Stimulated activated CD4-positive, alpha-beta T cell treated with anti-CD3 and anti-CD28 coated beads, TNF-alpha, amount 100 ng/mL, for 4 hours (primary cell): ENCODE measurements at regions not wholly inside any gene's neighbourhood (a gene's known extent, or its start where the extent isn't known, plus 50 kb on each side); places are given as distances from the start of the nearest gene placed in this dataset.
"Not testable (repeated sequence)": the region's sequence is repeated elsewhere in the genome, so short reads cannot be mapped to it uniquely, and the experiment has no call there.

Experiments used
- DNase-seq, 3 experiments: peaks; one replicate each; pipeline ENCODE4 v3.0.0-alpha.2; 2020; ENCODE audit warnings: low read depth in 3 of 3

DNA sequence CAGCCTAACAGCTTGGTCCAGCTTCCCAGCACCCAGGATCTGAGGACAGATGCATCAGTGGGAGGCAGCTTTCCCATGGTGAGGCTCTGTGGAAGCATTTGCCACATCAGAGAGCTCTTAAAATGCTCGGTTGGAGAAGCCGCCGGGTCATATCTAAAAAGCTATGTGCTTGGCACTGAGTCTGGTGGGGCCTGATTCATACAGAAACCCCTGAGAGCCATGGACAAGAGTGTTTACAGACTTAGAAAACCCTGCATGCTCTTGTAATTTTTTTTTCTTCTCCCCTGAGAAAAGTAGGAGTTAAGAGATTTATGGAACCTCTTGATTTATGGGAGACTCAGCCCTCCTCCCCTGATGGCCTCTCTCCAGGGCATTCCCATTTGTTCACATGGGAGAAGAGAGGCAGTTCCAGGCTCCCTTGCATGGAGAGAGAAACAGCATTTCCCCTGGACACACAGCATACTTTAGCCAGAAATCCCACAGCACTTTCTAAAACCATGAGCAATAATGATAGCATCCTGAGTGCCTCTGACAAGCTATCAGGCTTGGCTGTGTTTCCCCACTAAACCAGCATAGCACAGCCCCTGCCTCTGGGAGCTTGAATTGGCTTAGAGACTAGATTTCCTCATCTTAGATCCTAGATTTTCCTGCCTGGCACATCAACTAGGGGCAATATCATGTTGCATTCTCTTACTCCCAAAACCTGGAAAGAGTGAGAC lies 322.1 kb upstream of the AUTS2 start:
- no peak for DNase-seq

DNA sequence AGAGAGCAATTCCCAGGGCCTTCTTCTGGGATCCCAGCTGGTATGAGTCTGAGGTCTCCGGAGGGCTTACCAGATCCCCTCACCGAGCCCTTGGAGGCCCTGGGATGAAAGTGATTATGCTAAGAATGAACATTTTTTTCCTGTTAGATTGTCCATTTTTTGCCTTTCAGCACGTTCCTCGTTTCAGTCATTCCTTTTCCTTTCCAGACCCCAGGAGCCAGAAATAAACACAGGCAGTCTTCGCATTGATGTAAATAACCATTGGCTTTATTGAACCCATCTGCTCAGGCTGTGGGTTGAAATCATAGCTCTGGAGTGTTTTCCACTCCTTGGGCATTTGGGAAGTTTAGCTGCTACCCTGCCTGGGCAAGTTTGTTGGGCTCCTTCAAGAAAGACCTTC lies 320.9 kb upstream of the AUTS2 start:
- no peak for DNase-seq

DNA sequence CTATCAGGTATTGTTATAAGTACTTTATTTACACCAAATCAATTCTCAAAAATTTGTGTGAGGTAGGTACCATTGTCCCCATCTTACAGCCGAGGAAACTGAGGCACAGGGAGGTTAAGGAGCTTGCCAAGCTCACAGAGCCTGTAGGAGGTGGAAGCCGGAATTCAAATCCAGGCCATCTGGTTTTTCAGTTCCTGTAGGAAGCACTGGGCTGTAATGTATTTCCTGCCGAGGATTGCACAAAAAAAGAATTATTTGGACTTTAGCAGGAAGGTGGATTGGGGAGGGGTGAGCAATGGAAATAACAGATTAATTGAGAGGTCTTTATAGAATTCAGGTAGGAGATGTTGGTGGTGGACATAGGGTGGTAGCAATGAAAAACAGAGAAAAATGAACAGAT lies 315.3 kb upstream of the AUTS2 start:
- DNase-seq, result no peak

DNA sequence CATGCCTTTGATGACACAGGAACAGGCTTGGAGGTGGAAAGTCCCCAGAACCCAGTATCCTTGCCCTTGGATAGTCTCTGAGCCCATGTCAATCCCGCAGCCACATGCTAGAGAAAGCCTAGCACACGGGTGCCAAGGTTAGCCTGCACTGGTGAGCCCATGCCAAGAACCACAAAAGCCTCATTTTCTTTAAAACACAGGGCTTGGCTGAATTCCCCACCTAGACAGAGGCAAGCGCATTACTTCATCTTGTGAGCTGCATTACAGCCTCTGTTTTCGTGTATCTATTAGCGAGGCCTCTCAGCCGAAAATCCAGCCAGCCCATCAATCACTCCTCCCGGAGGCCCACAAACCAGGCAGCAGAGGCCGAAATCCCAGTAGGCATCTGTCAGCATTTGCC lies 314.9 kb upstream of the AUTS2 start:
- no peak for DNase-seq

DNA sequence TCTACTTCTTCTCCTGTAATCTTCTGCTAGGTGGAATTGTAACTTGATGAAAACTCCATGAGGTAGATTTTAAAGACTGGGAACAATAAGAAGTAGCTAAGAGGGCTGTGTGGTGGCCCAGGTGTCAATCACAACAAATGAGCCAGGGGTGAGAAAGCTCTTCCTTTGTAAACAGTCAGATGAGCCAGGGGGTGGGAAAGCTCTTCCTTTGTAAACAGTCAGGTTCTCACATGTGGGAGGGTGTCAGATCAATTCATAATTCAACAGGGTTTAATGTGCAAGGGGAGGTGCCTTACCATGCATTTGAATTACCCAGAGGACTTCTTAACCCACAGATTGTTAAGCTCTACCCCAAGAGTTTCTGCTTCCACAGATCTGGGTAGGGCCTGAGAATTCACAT lies 312.4 kb upstream of the AUTS2 start:
- no peak for DNase-seq

DNA sequence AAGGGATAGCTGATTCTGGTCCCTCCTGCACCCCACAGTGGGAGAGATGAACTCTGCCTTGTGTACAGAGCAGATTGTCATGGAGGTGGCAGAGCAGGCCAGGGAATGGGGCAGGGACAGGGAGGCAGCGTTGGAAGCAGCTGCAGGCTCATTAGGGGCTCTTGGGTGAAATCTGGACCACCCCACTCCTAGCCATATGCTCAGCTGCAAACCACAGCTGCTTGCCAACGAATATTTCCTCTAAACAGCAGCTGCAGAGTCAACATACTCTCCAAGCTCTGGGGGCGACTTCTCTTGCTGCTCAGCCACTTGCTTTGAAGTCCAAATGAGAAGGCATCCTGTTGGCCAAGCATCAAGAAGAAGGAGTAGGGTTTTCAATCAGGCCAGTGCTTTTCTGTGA lies 302.3 kb upstream of the AUTS2 start:
- no peak for DNase-seq

DNA sequence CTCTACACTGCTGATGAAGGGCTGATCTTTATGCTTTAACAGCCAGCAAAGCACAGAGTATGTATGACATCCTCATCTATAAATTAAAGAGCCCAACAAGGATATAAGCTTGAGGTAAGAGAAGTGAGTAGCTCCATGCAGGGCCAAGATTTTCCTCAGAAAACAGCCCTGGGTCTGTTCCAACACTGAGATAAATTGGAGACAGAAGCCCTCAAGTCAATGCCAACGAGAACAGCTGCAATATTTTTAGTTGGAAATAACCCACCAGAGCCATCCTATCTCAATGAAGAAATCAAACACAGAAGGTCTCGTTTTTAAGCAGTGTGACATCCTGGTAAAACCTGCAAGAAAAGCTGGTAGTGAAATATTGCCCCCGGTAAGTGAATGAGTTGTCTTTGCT lies 297.0 kb upstream of the AUTS2 start:
- DNase-seq, result no peak

DNA sequence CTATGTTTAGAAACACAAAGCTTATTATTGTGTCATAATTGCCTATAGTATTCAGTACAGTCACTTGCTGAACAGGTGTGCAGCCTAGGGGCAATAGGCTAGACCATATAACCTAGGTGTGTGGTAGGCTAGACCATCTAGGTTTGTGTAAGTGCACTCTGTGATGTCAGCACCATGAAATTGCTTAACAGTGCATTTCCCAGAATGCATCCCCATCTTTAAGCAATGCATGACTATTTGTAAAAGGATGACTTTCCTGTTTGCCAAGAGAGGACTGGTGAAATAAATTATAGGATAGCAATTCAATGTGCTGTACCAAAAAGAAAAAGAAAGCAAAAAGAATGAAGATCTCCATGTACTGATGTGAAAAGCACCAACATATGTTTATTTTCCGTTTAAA lies 288.7 kb upstream of the AUTS2 start:
- no peak for DNase-seq

DNA sequence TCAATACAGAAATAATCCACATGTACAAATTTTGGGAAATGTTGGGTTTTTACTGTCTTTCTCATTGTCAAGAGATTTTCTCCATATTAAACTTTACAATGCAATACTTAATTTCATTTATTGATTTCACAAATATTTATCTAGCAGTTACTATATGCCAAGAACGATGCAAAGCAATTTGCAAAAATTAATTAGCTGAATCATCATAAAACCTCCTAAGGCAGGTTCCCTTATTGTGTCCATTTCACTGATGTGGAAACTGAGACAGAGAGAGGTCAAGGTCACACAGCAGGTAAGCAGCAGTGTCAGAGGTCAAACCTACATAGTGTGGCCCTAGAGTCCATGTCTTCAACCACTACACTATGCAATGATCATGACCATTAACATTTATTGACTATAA lies 286.8 kb upstream of the AUTS2 start:
- no peak for DNase-seq

DNA sequence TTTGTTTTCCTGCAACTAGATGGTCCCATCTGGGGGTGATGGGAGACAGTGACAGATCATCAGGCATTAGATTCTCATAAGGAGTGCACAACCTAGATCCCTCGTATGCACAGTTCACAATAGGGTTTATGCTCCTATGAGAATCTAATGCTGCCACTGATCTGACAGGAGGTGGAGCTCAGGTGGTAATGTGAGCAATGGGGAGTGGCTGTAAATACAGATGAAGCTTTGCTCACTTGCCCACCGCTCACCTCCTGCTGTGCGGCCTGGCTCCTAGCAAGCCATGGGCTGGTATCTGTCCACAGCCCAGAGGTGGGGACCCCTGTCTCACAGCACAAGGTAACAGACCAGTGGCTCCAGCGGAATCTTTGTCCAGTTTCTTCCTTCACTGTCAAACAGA lies 284.4 kb upstream of the AUTS2 start:
- DNase-seq, result not testable (repeated sequence)

DNA sequence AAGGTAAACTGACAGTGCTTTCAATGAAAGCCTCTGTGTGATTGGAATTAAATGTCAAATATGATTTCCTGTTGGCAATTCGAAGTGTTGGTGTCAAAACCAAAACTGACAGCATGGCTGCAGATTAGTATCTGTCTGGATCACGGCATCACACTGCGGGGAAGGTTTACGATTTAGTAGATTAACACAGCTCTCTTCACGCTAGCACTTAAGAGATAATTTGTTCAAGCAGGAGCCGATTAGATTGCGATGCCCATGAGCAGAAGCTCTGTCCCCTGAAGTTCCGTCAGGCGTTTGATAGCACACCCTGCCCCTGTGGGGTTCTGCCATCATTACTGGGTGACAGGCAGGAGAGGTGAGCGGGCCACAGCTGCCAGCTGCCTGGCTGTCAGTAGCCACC lies 279.5 kb upstream of the AUTS2 start:
- no peak for DNase-seq

DNA sequence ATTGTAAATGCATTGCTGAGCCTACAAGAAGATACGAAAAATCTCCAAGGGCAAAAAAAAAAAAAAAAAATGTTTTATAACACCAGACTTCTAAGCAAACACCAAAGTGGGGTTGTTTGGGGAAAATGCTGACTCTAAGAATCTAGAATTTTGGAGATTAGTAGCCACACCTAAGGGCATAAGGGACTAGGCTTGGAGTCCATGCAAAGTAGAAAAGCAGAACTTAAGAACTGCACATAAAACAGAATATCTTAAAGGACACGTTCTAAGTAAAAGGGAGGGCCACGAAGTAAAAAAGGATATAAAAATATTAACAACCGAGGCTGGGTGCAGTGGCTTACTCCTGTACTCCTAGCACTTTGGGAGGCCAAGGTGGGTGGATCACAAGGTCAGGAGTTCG lies 269.8 kb upstream of the AUTS2 start:
- no peak for DNase-seq

DNA sequence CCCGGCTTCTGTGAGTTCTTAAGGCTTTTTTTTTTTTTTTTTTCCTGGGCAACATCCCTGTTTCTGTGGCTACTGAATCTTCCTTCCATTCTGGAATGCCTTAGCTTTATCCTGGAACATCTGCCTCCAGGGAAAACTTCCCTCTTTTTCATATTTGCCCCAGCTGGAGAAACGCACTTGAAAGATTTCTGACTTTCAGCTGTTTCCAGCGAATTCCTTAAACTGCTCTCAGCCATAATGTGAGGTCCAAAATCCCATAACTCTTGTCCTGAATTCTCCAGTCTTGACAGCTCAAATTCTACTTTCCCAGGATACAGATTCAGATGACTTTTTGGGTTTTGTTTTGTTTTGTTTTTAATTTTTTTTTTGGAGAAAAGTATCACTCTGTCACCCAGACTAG lies 263.6 kb upstream of the AUTS2 start:
- no peak for DNase-seq

DNA sequence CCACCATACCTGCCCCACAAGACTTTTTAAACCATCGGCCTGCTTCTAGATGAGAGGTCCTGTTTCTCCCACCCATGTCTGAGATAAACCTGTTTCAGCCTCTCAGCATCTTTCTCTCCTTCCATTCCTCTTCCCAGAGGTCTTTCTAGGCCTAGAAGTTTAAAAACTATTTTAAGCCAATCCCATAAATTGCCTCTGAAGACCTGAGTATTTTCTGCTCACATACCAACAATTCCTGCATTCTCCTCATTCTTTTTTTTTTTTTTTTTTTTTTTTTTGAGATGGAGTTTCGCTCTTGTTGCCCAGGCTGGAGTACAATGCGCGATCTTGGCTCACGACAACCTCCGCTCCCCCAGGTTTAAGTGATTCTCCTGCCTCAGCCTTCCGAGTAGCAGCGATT lies 262.9 kb upstream of the AUTS2 start:
- DNase-seq, result no peak

DNA sequence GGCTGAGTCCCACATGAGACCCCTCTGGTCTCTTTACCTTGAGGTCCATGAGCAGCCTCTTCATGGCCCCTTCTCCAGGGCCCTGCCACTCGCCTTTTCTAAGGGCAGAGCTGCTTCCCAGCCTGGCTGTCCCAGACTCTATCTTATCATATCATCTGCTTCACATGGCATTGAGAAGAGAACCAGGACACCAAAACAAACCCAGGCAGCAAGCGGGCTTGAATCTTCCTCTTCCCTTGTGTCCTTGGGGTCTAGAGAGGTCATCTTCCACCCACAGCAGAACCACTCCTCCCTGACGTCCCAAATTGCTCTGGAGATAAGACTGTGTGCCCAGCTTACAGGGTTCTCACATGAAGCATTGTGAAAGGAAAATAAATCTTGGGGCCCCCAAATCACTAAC lies 261.3 kb upstream of the AUTS2 start:
- DNase-seq, result no peak

DNA sequence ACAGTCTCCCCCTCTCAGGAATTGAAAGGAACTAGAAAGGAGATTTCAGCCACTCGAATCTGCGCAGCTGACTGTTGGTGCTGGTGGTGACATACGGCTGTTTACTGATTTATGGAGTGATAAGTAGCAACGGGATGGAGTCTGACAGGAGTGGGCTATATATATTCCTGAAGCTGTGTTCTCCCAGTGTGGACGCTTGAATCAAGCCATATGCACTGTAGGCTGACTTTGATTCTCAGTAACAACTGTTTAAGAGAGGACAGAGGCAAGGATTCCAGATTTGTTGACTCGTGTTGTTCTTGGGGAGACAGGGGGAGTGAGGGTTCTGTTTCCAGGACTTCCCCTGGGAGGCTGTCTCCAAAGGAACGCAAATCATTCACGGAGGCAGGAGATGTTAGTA lies 260.1 kb upstream of the AUTS2 start:
- no peak for DNase-seq

DNA sequence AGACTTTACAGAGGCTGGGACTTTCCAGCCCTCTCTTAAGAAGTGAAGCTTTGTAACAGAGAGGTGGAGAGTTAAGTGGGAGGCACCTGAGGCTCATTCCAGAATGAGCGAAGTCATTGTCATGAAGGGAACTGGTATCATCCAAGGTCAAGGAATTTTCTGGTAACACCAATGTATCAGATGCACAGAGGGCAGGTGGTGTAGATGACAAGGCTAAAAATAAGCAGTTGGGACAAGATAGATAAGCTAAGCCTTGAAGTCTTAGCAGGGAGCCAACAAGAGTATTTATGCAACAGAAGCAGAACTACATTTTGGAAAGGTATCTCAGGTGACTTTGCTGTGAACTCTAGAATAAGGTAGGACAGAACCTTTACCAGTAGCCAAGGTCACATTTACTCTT lies 257.0 kb upstream of the AUTS2 start:
- DNase-seq, result no peak

DNA sequence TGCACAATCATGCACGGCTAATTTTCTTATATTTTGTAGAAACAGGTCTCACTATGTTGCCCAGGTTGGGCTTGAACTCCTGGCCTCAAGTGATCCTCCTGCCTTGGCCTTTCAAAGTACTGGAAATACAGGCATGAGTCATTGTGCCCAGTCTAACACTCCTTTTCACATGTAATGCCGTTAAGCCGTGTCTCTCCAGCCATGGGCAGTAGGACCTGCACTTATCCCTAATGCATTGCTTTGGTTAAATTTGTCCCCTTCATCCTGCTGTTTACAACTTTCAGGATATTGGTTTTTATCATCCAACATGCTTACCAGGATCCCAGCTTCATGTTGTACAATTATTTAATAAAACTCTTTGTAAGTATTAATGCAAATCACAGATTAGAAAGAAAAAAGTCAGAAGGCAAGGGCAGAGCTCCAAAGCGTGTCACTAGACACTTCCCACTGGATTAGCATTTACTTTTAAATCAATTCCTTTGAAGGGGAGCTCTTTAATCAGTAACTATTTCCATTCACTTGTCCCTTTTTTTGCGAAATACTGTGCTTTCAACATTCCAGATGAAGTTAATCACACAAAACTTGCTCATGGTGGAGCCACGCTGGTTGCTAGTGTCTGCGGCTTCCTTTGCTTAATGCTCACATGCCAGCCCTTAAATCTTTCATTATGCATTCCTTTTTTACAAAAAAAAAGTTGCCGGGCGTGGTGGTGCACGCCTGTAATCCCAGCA lies 256.0 kb upstream of the AUTS2 start:
- DNase-seq, result no peak

DNA sequence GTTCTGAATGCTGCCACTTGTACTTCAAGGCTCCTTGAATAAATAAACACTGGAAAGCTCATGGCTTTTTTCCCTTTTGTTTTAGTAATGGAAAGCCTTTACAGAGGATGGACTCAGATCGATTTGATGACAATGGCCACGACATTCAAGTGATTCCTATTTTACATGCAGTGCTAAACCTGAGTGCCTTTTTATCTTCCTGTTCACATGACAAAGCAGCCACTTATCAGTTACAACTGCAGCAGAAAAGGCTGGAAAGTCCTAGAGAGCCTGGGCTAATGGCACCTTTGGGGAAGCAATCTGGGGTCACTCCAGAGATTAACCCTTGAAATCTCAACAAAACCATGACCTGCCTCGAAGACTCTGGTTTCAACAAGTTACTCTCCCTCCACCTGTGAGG lies 249.0 kb upstream of the AUTS2 start:
- DNase-seq, result no peak

DNA sequence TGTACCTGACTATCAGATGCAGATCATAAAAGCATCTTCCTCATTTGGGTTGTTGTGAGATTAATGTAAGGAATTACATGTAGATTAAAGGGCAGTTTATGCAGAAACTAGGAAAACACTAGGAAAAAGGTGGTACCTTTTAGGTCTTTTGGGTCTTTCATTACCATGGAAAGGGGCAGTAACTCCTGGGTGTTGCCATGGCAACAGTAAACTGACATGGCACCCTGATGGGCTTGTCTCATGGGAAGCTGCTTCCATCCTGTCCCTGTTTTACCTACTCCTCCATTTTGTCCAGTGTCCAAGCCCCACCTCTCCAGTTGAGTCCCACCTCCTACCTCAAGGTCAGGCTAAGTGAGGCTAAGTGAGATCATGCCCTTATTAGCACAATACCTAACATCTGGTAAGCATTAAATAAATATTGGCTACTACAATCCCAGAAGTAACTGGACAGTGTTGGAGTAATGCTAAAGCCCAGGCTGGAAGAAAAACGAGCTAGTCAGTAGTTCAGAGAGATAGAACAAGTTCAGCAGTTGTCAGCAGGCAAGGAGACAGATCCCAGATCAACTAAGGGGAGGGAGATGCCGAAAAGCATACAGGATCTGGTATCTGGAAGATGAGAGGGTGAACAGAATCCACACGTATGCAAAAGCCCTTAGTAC lies 240.0 kb upstream of the AUTS2 start:
- DNase-seq, result no peak

DNA sequence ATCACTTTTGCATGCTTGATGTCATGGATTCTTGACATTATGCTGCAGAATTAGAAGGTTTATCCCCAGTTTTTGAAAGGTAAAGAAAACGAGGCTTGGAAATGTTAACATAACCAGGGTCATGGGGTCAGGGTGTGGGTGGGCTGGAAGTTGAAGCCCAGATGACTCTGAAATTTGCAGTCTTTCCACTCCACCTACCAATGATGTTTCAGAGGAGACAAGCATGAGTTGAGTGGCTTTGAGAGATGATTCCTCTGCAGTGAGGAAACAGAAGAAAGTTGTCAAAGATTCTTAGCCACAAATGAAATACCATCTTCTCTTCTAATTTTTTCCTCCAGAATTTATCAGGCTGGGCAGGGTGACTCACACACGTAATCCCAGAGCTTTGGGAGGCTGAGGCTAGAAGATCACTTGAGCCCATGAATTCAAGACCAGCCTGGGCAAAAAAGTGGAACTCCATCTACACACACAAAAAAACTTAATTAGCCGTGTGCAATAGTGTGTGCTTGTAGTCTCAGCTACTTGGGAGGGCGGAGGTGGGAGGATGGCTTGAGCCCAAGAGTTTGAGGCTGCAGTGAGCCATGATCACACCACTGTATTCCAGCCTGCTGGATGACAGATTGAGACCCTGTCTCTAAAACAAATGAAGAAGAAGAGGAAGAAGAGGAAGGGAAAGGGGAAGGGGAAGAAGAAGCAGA lies 239.1 kb upstream of the AUTS2 start:
- no peak for DNase-seq

DNA sequence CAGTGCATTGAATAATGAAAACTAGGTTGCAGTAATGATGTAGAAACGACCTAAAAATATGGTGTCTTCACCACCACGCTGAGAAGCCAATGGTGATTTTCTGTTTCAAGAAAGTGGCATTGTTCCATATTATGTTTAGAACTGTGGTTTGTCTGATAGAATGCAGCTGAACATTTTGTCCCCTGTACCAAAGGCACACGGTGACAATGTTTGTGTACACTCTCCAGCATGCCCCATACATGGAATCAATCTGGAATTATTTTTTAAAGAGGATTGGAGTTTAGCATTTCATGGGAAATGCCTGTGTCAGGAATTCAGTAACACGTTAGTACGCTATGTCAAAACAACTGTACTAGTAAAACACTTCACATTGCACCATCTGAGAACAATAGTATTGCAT lies 237.4 kb upstream of the AUTS2 start:
- no peak for DNase-seq

DNA sequence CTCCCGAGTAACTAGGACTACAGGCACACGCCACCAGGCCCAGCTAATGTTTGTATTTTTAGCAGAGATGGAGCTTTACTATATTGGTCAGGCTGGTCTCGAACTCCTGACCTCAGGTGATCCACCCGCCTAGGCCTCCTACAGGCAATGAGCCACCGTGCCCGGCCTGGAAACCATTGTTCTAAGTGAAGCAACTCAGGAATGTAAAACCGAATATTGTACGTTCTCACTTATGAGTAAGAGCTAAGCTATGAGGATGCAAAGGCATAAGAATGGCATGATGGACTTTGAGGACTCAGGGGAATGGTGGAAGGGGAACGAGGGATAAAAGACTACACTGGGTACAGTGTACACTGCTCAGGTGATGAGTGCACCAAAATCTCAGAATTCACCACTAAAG lies 235.1 kb upstream of the AUTS2 start:
- DNase-seq, result no peak
